ENCODE measurements at regions not wholly inside any gene's neighbourhood (a gene's known extent, or its start where the extent isn't known, plus 50 kb on each side); places are given as distances from the start of the nearest gene placed in this dataset.

DNA sequence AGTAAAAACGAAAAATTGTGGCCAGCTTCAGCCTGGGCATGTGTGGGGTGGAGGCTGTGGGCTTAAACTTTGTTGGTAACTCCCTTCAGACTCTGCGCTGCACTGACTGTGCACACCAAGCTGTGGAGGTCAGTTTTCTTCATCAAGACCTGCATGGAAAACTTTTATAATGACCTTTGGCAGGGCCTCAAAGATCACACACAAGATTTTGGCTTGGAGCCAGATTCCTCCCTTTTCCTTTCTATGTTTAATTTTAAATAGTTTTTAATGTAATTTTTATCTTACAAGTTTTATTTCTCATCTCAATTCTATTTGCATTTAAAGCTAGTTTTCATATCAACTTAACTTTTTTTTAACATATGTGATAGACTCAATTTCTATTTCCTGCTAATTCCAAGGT is 1211.1 kb upstream of the CDH18 start:
- no peaks in the 10 kb centered on the region for H3K4me1 ChIP-seq (ENCODE audit: low read length)
- no peaks in the 10 kb centered on the region for H3F3A ChIP-seq (ENCODE audit: insufficient read depth, low read length)
- H3K36me3 ChIP-seq (replicated peaks; ENCODE audit: insufficient read depth, low read length): no peaks in the 10 kb centered on the region
- H3K27ac ChIP-seq (ENCODE audit: low read length): no peak overlapping the region
- no peaks in the 10 kb centered on the region for H3K9me3 ChIP-seq (replicated peaks; ENCODE audit: insufficient read depth, low read length)
- H3K4me2 ChIP-seq (ENCODE audit: low read depth, low read length): no peak overlapping the region
- no peak for DNase-seq
- H3K27me3 ChIP-seq (replicated peaks; ENCODE audit: insufficient read depth, low read length): no peaks in the 10 kb centered on the region
- no peaks in the 10 kb centered on the region for H4K20me1 ChIP-seq (ENCODE audit: insufficient read depth, low read length)
- H2AFZ ChIP-seq (ENCODE audit: low read length): no peak overlapping the region
- H3K9ac ChIP-seq (ENCODE audit: low read length): no peak overlapping the region
- no peak overlapping the region for H3K4me3 ChIP-seq (ENCODE audit: low read length)
- no peaks in the 10 kb centered on the region for H3K79me2 ChIP-seq (ENCODE audit: low read length)
- H3K9me2 ChIP-seq (replicated peaks; ENCODE audit: insufficient read depth, low read length): no peaks in the 10 kb centered on the region
- TF ChIP-seq, protein P1, sequence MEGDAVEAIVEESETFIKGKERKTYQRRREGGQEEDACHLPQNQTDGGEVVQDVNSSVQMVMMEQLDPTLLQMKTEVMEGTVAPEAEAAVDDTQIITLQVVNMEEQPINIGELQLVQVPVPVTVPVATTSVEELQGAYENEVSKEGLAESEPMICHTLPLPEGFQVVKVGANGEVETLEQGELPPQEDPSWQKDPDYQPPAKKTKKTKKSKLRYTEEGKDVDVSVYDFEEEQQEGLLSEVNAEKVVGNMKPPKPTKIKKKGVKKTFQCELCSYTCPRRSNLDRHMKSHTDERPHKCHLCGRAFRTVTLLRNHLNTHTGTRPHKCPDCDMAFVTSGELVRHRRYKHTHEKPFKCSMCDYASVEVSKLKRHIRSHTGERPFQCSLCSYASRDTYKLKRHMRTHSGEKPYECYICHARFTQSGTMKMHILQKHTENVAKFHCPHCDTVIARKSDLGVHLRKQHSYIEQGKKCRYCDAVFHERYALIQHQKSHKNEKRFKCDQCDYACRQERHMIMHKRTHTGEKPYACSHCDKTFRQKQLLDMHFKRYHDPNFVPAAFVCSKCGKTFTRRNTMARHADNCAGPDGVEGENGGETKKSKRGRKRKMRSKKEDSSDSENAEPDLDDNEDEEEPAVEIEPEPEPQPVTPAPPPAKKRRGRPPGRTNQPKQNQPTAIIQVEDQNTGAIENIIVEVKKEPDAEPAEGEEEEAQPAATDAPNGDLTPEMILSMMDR (IDR thresholded peaks at IDR 0.05; ENCODE audit: low read length): no peak
- TF ChIP-seq EZH2phosphoT487 (IDR thresholded peaks at IDR 0.05; ENCODE audit: low read length): no peak

DNA sequence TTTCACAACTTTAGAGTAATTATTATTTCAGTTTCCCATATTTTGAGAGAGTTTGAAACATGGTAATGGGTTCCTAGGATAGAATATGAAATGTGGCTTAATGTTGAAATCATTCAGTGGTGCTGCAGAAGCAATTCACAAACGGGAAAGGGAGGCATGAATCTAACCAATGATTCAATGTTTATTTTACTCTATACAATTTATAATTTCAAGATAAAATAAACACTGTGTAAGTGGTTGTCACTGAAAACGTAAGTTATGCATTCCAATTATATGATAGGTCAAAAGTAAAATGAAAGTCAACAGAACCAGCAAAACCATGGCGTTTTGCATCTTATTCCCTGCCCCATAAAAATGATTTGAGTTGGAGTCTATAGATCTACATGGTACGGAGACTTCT is 1207.1 kb upstream of the CDH18 start:
- no peak overlapping the region for H3K4me2 ChIP-seq (ENCODE audit: low read depth, low read length)
- no peaks in the 10 kb centered on the region for H3K27me3 ChIP-seq (replicated peaks; ENCODE audit: insufficient read depth, low read length)
- no peak for TF ChIP-seq EZH2 (optimal IDR thresholded peaks at IDR 0.05; ENCODE audit: low read depth, low read length)
- no peak for TF ChIP-seq EZH2phosphoT487 (IDR thresholded peaks at IDR 0.05; ENCODE audit: low read length)
- TF ChIP-seq, protein P1 (IDR thresholded peaks at IDR 0.05; ENCODE audit: low read length): no peak
- no peaks in the 10 kb centered on the region for H3K9me3 ChIP-seq (replicated peaks; ENCODE audit: insufficient read depth, low read length)
- no peaks in the 10 kb centered on the region for H3F3A ChIP-seq (ENCODE audit: insufficient read depth, low read length)
- no peaks in the 10 kb centered on the region for H3K36me3 ChIP-seq (replicated peaks; ENCODE audit: insufficient read depth, low read length)
- H3K9me2 ChIP-seq (replicated peaks; ENCODE audit: insufficient read depth, low read length): no peaks in the 10 kb centered on the region
- no peaks in the 10 kb centered on the region for H3K4me1 ChIP-seq (ENCODE audit: low read length)
- H3K9ac ChIP-seq (ENCODE audit: low read length): no peak overlapping the region
- no peak for DNase-seq
- H3K79me2 ChIP-seq (ENCODE audit: low read length): no peaks in the 10 kb centered on the region
- H3K4me3 ChIP-seq (ENCODE audit: low read length): no peak overlapping the region
- no peak overlapping the region for H3K27ac ChIP-seq (ENCODE audit: low read length)
- no peak overlapping the region for H2AFZ ChIP-seq (ENCODE audit: low read length)
- H4K20me1 ChIP-seq (ENCODE audit: insufficient read depth, low read length): no peaks in the 10 kb centered on the region

DNA sequence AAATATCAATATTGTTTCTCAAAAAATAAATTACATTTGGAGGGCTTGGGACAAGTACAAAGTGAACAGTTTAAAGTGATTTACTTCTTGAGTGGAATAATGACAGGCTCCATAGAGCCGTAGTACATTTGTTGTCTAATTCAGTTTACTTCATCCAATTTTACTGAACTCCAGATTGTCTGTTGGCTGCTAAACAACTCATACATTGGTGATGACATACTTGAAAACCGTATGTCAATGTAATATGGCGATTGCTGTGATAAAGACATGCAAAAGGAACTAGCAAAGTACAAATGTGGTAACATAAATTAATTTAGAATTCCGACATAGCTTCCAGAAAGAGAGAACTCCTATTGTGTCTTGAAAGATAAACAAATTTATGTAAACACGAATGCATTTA is 1197.5 kb upstream of the CDH18 start:
- Histone ChIP-seq H3K4me2 (ENCODE audit: low read depth, low read length) (no peak overlapping the region), H3K27me3 (replicated peaks; ENCODE audit: insufficient read depth, low read length) (no peaks in the 10 kb centered on the region), H4K20me1 (ENCODE audit: insufficient read depth, low read length) (no peaks in the 10 kb centered on the region), H3K4me1 (ENCODE audit: low read length) (no peaks in the 10 kb centered on the region), H3K9me2 (replicated peaks; ENCODE audit: insufficient read depth, low read length) (no peaks in the 10 kb centered on the region), H3K4me3 (ENCODE audit: low read length) (no peak overlapping the region), H3K9ac (ENCODE audit: low read length) (no peak overlapping the region), H3K79me2 (ENCODE audit: low read length) (no peaks in the 10 kb centered on the region), H3K27ac (ENCODE audit: low read length) (no peak overlapping the region), H3K36me3 (replicated peaks; ENCODE audit: insufficient read depth, low read length) (no peaks in the 10 kb centered on the region), H2AFZ (ENCODE audit: low read length) (no peak overlapping the region), H3K9me3 (replicated peaks; ENCODE audit: insufficient read depth, low read length) (no peaks in the 10 kb centered on the region), H3F3A (ENCODE audit: insufficient read depth, low read length) (no peaks in the 10 kb centered on the region)
- no peak for TF ChIP-seq EZH2 (optimal IDR thresholded peaks at IDR 0.05; ENCODE audit: low read depth, low read length)
- TF ChIP-seq, protein P1 (IDR thresholded peaks at IDR 0.05; ENCODE audit: low read length): no peak
- no peak for TF ChIP-seq EZH2phosphoT487 (IDR thresholded peaks at IDR 0.05; ENCODE audit: low read length)
- DNase-seq: no peak

All from MM.1S (cell line).